ENCODE measurements at regions not wholly inside any gene's neighbourhood (a gene's known extent, or its start where the extent isn't known, plus 50 kb on each side); places are given as distances from the start of the nearest gene placed in this dataset.
"Not testable (repeated sequence)": the region's sequence is repeated elsewhere in the genome, so short reads cannot be mapped to it uniquely, and the experiment has no call there.

- in situ Hi-C loops (cut with MboI; ENCODE audit: low sequenced_read_pairs), result no loop called here
Observed at GRCh38 chr12:47412601-47413236, 293.1 kb downstream of the RPAP3 start.

GRCh38 chr12:47411966-47412365, 293.9 kb downstream of the RPAP3 start:
- in situ Hi-C loops (cut with MboI; ENCODE audit: low sequenced_read_pairs), result no loop called here

DNA sequence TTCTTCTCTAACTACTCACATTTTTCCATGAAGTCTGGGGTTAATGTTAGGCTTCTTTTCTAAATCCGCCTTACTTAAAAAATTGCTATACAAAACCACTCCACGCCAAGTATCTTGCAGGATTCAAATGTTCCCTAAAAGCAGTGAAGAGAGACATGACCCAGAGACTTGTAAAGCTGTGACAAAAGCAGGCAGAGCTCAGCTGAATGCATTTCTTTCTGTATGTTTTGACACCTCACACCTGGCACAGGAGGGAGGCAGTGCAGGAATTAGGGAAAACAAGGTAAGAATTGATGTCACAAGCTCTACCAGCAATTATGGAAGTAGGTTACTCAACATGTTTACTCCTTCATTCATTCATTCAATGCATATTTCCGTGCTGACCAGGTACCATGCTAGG, 295.0 kb downstream of the RPAP3 start:
- in situ Hi-C loops (cut with MboI; ENCODE audit: low sequenced_read_pairs), result no loop called here

- in situ Hi-C loops (cut with MboI; ENCODE audit: low sequenced_read_pairs), result no loop called here
Observed at GRCh38 chr12:47410383-47410782, 295.4 kb downstream of the RPAP3 start.

GRCh38 chr12:47409310-47409987, 296.4 kb downstream of the RPAP3 start:
- in situ Hi-C loops (cut with MboI; ENCODE audit: low sequenced_read_pairs), result no loop called here

DNA sequence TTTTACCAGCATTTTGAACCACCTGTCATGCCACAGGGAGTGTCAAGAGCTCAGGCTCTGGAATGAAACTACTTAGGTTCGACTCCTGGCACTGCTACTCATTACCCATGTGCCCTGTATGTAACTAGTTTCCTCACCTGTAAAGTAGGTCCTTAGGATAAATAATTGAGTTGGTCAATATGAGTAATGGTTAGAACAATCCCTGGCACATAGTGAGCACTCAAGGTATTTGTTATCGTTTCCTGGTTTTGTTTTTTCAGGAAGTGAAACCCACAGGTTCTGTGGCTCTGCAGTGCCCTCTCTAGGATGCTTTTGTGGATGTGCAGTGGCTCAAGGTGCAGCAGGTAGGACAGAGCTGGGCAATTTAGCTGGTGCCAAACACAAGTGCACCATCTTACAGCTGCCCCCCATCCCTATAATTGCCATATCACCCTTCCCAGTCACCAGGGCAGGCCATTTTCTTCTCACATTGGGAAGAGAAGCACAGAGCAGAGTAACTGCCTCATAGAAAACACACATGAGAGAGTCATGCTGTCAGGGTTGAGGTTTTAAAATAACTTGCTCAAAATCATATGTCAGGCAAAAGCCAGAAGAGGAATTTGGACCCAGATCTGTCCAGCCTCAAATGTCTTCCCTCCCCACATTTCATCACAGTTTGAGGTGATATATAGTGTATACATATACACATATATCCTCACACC, 297.5 kb downstream of the RPAP3 start:
- in situ Hi-C loops (cut with MboI; ENCODE audit: low sequenced_read_pairs), result no loop called here

DNA sequence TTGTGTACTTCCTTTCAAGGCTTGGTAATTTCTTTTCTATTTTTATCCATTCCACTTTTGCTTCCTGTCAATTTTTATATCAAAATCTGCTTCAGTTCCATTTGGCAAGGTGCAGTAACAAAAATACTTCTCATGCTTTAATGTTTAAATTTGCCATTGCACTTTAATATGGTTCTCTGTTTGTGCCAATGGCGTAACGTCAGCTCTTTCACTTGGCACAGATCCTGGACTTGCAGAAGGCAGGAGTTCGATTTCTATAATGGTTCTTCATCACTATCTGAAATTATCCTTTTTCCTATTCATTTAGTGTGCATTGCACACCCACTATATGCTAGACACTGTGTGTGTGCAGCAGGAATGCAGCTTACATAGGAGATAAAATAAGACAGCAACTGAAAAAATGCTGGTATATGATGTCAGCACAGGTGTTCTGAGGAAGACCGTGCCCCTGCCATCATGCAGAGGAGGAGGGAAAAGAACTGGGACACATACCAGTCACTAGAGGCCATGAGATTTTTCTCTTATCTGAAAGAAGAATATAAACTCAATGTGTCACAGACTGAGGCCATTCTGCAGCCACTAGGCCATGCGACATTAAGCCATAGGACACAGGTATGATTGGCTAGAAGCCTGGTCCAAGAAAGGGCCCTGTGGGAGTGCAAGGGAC, 298.2 kb downstream of the RPAP3 start:
- in situ Hi-C loops (cut with MboI; ENCODE audit: low sequenced_read_pairs), result no loop called here

DNA sequence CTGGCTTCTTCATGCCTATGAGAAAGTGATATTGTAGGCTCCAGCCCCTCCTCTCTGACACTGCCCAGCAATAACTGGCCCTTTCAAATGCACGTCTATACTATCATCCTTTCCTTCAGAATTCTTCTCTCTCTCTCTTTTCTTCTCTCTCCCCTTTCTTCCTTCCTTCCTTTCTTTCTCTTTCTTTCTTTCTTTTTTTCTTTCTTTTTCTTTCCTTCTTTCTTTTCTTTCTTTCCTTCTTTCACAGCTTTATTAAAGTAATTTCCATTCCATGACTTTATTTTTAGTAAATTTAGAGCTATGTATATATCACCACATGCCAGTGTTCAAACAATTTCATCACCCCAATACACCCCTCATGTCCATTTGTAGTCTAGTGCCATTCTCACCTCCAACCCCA, 302.1 kb downstream of the RPAP3 start:
- in situ Hi-C loops (cut with MboI; ENCODE audit: low sequenced_read_pairs), result no loop called here

GRCh38 chr12:47401196-47401595, 304.6 kb downstream of the RPAP3 start:
- in situ Hi-C loops (cut with MboI; ENCODE audit: low sequenced_read_pairs), result not testable (repeated sequence)

DNA sequence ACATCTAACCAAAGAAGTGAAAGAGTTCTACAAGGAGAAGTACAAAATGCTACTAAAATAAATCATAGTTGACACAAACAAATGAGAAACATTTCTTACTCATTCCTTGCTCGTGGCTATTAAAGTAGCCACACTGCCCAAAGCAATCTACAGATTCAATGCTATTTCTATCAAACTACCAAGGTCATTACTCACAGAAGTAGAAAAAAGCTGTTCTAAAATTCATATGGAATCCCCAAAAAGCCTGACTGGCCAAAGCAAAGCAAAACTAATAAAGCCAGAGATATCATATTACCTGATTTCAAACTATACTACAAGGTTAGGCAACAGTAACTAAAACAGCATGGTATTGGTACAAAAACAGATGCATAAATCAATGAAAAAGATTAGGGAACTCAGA, 305.6 kb downstream of the RPAP3 start:
- in situ Hi-C loops (cut with MboI; ENCODE audit: low sequenced_read_pairs), result no loop called here

DNA sequence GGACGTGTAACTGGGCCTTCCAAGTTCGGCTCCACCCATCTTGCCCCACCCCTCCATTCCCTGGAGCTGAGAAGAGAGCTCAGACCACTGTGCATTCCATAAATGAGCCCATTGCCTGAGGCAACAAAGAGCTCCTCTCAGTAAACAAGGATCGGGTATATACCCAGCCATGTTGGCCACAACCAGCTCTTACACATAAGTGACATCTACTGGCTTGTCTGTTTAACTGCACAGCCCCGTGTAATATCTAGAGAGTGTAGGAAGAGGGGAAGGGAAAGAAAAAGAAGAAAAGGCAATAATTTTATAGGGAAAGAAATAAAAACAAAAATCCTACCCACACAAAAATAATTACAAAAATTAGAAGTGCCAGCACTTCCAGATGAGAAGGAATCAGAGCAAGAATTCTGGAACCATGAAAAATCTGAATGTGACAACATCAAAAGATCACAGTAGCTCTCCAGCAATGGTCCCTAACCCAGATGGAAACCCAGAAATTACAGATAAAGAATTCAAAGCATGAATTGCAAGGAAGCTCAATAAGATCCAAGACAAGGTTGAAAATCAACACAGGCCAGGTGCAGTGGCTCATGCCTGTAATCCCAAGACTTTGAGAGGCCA, 308.1 kb downstream of the RPAP3 start:
- in situ Hi-C loops (cut with MboI; ENCODE audit: low sequenced_read_pairs), result no loop called here

DNA sequence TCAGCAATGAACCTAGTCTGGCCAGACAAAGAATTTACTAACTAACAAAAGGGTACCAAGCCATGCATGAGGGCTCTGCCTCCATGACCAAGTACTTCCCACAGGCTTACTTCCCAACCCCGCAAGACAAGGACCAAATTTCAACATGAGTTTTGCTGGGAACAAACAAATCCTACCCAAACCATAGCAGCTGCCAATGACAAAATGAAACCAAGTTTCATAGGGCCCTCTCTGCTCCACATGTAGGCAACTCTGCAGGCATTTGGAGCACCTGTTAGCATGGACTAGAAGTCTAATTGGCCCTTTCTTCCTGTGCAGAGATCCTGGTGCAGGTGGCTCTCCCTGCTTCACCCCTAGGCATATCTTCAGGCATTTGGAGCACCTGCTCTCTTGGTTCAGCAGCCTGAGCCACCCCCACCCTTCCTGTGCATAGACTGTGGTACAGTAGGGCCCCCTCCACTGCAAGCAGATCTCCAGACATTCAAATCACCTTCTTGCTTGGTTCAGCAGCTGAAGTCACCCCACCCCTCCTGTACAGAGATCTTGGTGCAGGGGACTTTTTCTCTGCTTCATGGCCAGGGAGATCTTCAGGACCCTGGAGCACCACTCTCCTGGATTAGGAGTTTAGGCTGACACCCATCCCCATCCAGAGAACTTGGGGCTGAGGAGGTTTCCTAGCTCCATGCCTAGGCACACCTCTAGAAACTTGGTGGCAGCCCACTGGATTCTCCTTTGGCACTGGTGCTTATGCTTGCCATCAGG, 308.7 kb downstream of the RPAP3 start:
- in situ Hi-C loops (cut with MboI; ENCODE audit: low sequenced_read_pairs), result no loop called here

GRCh38 chr12:47394070-47394469, 311.8 kb downstream of the RPAP3 start:
- in situ Hi-C loops (cut with MboI; ENCODE audit: low sequenced_read_pairs), result no loop called here

DNA sequence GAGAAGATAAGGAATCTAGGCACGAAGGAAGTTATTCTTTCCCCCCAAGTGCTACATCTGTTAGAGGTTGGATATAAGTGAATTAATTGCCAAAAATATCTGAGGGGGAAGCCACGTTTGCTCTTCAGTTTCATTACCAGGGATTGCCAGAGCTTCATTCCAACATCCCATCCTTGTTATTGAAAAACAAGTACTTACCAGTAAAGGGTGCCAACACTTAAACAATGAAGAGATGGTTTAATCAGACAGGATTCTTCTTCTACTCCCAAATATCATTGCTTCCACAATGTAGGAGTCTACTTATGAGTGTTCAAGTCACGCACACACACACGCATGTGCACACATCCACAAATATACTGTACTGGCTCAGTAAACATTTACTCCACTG, 312.4 kb downstream of the RPAP3 start:
- in situ Hi-C loops (cut with MboI; ENCODE audit: low sequenced_read_pairs), result no loop called here

GRCh38 chr12:47391566-47391965, 311.8 kb upstream of the AMIGO2 start:
- in situ Hi-C loops (cut with MboI; ENCODE audit: low sequenced_read_pairs), result no loop called here

DNA sequence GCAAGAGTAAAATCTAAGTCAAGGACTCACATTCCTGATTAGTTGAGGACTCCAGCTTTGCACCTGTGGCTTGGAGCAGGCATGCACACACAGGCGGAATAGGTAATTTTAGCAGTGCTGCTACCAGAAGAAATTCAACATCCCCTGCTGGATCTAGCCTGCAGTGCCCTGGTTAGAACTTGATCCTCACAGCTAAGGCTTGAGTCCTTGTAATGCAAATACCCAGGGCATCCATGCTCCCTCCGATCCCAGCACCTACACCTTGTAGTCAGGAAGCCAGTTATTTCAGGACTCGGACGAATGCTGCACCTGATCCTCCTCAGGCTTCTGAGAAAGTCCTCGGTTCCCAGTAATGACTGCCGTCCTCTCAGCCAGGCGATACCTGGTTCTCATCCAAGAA, 309.0 kb upstream of the AMIGO2 start:
- in situ Hi-C loops (cut with MboI; ENCODE audit: low sequenced_read_pairs), result no loop called here

DNA sequence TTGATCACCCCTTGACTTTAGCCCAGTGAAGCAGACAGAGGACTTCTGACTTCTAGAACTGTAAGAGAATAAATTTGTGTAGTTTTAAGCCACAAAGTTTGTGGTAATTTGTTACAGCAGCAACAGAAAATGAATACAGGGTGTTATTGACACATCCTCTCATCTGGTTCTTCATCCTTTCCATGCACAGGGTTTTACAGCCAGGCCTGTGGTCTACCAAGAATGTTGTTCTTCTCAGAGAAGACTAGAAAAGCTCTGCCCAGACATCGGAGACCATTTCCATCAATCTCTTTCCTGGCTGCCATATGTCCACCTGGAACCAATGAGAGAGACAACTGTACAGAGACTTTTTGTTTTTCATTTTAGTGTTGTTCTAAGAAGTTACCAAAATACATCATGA, 308.2 kb upstream of the AMIGO2 start:
- in situ Hi-C loops (cut with MboI; ENCODE audit: low sequenced_read_pairs), result no loop called here

DNA sequence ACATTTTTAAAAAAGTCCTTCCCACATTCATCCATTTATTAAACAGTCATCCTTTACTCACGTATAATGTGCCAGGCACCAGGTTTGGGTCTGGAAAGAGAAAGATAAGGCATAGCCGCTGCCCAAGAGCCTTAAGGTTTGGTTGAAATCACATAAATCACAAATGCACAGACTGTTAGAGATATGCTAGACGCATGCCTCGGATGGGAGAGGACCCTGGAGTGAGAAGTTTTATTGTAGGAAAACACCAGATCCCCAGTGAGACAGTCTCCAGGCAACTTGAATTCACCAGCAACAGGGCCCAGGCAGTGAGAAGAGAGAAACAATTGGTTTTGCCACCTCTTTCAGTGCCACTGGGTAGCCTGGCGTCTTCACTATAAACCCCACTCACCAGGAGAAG, 305.9 kb upstream of the AMIGO2 start:
- in situ Hi-C loops (cut with MboI; ENCODE audit: low sequenced_read_pairs), result no loop called here

GRCh38 chr12:47383942-47384341, 304.2 kb upstream of the AMIGO2 start:
- in situ Hi-C loops (cut with MboI; ENCODE audit: low sequenced_read_pairs), result no loop called here

DNA sequence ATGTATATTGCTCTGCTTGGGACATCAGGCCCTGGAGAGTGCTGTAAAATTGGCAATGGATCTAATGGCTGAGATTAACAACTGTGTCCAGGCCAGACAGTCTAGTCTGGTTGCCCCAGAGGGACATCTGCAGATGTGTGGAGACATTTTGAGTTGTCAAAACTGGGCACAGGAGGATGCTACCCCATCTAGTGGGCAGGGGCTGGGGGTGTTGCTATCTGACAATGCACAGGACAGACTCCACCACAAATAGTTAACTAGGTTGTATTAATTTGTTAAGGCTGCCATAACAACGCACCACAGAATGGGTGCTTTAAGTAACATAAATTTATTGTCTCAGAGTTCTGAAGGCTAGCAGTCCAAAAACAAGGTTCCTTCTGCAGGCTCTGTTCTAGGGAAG, 302.5 kb upstream of the AMIGO2 start:
- in situ Hi-C loops (cut with MboI; ENCODE audit: low sequenced_read_pairs), result no loop called here

- in situ Hi-C loops (cut with MboI; ENCODE audit: low sequenced_read_pairs), result no loop called here
Observed at GRCh38 chr12:47378907-47379306, 299.1 kb upstream of the AMIGO2 start.

All from HL-60/S4 (cell line).